K562 (cell line): ENCODE measurements at regions not wholly inside any gene's neighbourhood (a gene's known extent, or its start where the extent isn't known, plus 50 kb on each side); places are given as distances from the start of the nearest gene placed in this dataset.

Experiments
- ATAC-seq: fragments of 200-7000 bp; cut with Tn5 transposase; 3 replicates; pipeline ENCODE4 v1.9.1; 2020; ENCODE audit warnings: moderate library complexity
- BruUV-seq: library from RNA; stranded (reverse); fragments of 400-500 nt; replicated peaks from 2 replicates; lab custom pipeline; 2021; lab: Mats Ljungman, UMichigan
- CTCF ChIA-PET: fragments of 300-600 bp; formaldehyde crosslinking; extraction: SDS; loops from one replicate; lab custom pipeline; 2021; ENCODE audit warnings: low intra/inter-chr PET ratio; lab: Yijun Ruan, JAX
- POLR2A ChIA-PET: fragments of 300-600, 350-650 bp; sonication (Branson Sonifier 250); formaldehyde crosslinking; extraction: SDS; loops from one replicate; lab custom pipeline; 2021; ENCODE audit warnings: antibody characterized with exemption, inconsistent platforms; lab: Yijun Ruan, JAX
- DNase-seq, 4 experiments: peaks; one replicate each; pipeline versions ENCODE4 v3.0.0 to v3.0.0-alpha.2; 2011 to 2018; ENCODE audit warnings: low spot score in 3 of 4, mixed read lengths in 3 of 4; ENCODE audit errors: extremely low read depth in 1 of 4
- FAIRE-seq: peaks from 2 replicates; lab custom pipeline; 2011; peaks lifted over from hg19 to GRCh38; lab: Jason Lieb, UNC
- H2AFZ ChIP-seq: 2 replicates; pipeline ENCODE4 v1.6.0; 2011; ENCODE audit warnings: low read depth, low read length, control low read depth, inconsistent platforms
- H3K27ac ChIP-seq: fragments of 200-600 bp; 3 replicates; pipeline ENCODE4 v1.8.0; 2011; ENCODE audit warnings: low read depth, mild to moderate bottlenecking, control low read depth, inconsistent platforms, low read length, moderate library complexity, mixed read lengths; ENCODE audit errors: extremely low read depth
- H3K27me3 ChIP-seq, 2 experiments: fragments of 300-600 bp in 1 of 2; 2 replicates in 1 of 2; 3 replicates in 1 of 2; pipeline versions ENCODE4 v1.6.0 to v1.8.0; 2011; ENCODE audit warnings: inconsistent platforms in 2 of 2, low read length in 2 of 2, mild to moderate bottlenecking in 1 of 2, mixed read lengths in 1 of 2, moderate library complexity in 1 of 2; ENCODE audit not compliant: control insufficient read depth in 2 of 2, insufficient read depth in 2 of 2
- H3K36me3 ChIP-seq: fragments of 300-600 bp; 3 replicates; pipeline ENCODE4 v1.8.0; 2011; ENCODE audit warnings: mild to moderate bottlenecking, low read length, inconsistent platforms; ENCODE audit not compliant: control insufficient read depth, insufficient read depth
- H3K4me1 ChIP-seq, 2 experiments: fragments of 200-600 bp in 1 of 2; replicated peaks in 1 of 2; 2 replicates in 1 of 2; 3 replicates in 1 of 2; pipeline versions ENCODE4 v1.5.1 to v1.8.0; 2011; ENCODE audit warnings: inconsistent platforms in 2 of 2, low read length in 2 of 2, mild to moderate bottlenecking in 1 of 2, mixed read lengths in 1 of 2, moderate library complexity in 1 of 2; ENCODE audit not compliant: control insufficient read depth in 2 of 2, insufficient read depth in 2 of 2
- H3K4me2 ChIP-seq: 2 replicates; pipeline ENCODE4 v1.6.1; 2011; ENCODE audit warnings: low read length, control low read depth, inconsistent platforms, mixed read lengths; ENCODE audit not compliant: insufficient read depth
- H3K4me3 ChIP-seq: fragments of 200-600 bp; sonication (generic), shearing (Covaris generic); 2 replicates; pipeline ENCODE4 v1.5.1; 2016; ENCODE audit warnings: control low read depth, inconsistent platforms
- H3K79me2 ChIP-seq: fragments of 200-600 bp; 3 replicates; pipeline ENCODE4 v1.8.0; 2011; ENCODE audit warnings: low read length, inconsistent platforms; ENCODE audit not compliant: control insufficient read depth, insufficient read depth
- H3K9ac ChIP-seq, 2 experiments: 2 replicates each; pipeline versions ENCODE4 v1.6.0 to v1.6.1; 2011; ENCODE audit warnings: low read depth in 2 of 2, low read length in 2 of 2, control low read depth in 1 of 2, inconsistent platforms in 1 of 2, mild to moderate bottlenecking in 1 of 2, mixed read lengths in 1 of 2; ENCODE audit not compliant: insufficient read depth in 1 of 2
- H3K9me1 ChIP-seq: one replicate; pipeline ENCODE4 v1.6.0; 2011; ENCODE audit warnings: inconsistent platforms, mild to moderate bottlenecking, low read length, moderate library complexity; ENCODE audit not compliant: control insufficient read depth, insufficient read depth
- H3K9me3 ChIP-seq: replicated peaks from 2 replicates; pipeline ENCODE4 v1.5.1; 2011; ENCODE audit warnings: low read depth, low read length, inconsistent platforms; ENCODE audit not compliant: control insufficient read depth, insufficient read depth
- H4K20me1 ChIP-seq: replicated peaks from 2 replicates; pipeline ENCODE4 v1.6.1; 2011; ENCODE audit warnings: low read length, inconsistent platforms, mixed read lengths; ENCODE audit not compliant: control insufficient read depth, insufficient read depth
- CHCHD3 ChIP-seq: fragments of 250-450 bp; sonication (Bioruptor Pico); IDR thresholded peaks from 2 replicates; pipeline ENCODE4 v2.1.2; 2022; ENCODE audit warnings: mild to moderate bottlenecking
- EP400 ChIP-seq: fragments of 450-650 bp; IDR thresholded peaks from 2 replicates; pipeline ENCODE4 v1.6.1; 2017; ENCODE audit warnings: antibody characterized with exemption, mild to moderate bottlenecking, moderate library complexity
- MAZ ChIP-seq, 2 experiments: fragments of 450-650 bp in 1 of 2; sonication (generic) in 1 of 2; formaldehyde crosslinking; IDR thresholded peaks in 1 of 2; conservative IDR thresholded peaks in 1 of 2; 2 replicates each; pipeline versions ENCODE4 v1.4.0 to v1.5.0; 2020; ENCODE audit warnings: mild to moderate bottlenecking in 1 of 2, missing genetic modification reagents in 1 of 2
- MCM5 ChIP-seq: fragments of 450-650 bp; IDR thresholded peaks from 2 replicates; pipeline ENCODE4 v1.6.1; 2016; ENCODE audit warnings: low read depth
- MIER1 ChIP-seq: fragments of 450-650 bp; IDR thresholded peaks from 2 replicates; pipeline ENCODE4 v1.6.1; 2016; ENCODE audit warnings: antibody characterized with exemption, mild to moderate bottlenecking, low read depth
- RBM25 ChIP-seq: fragments of 200-400 bp; formaldehyde crosslinking; IDR thresholded peaks from 2 replicates; pipeline ENCODE4 v1.6.1; 2018; ENCODE audit warnings: low read length, low read depth, moderate library complexity; ENCODE audit not compliant: severe bottlenecking
- SUPT5H ChIP-seq: fragments of 450-650 bp; IDR thresholded peaks from 2 replicates; pipeline ENCODE4 v1.6.1; 2016
- WGBS: fragments of 100-300 bp; shearing (Covaris generic); methylation state at CpG from one replicate; pipeline ENCODE4 v1.1.6; 2016; ENCODE audit warnings: low coverage, mixed read lengths; ENCODE audit not compliant: insufficient coverage; ENCODE audit errors: missing lambda C conversion rate; 5-methylcytosine and 5-hydroxymethylcytosine counted together
- in situ Hi-C: fragments of 300-500 bp; cut with MboI; formaldehyde crosslinking; loops from 4 replicates; pipeline ENCODE4 v1.15.0; 2018; ENCODE audit warnings: inconsistent platforms, mixed read lengths
- intact Hi-C: fragments of 100-400 bp; cut with micrococcal nuclease; formaldehyde crosslinking; loops from 2 replicates; pipeline ENCODE4 v1.14.2; 2022
- TF ChIP-seq, protein P1 (sequence below): fragments of 200-600 bp; sonication (generic); IDR thresholded peaks from one replicate; pipeline ENCODE4 v1.6.1; 2012; ENCODE audit warnings: mild to moderate bottlenecking, low read depth, low read length, inconsistent platforms

- in situ Hi-C loops (no loop called here), intact Hi-C loops (no loop called here)
- ATAC-seq (no peak), FAIRE-seq (no peak), DNase-seq (no peak)
- ChIA-PET POLR2A (no interaction called here), CTCF (no interaction called here)
- H3K9me3 ChIP-seq: peaks cover 2% of the 10 kb centered on the region; the same call in 1 of the 2 replicates
- no TSS peak for BruUV-seq
- H2AFZ ChIP-seq: no peak overlapping the region
- no peak overlapping the region for H3K27ac ChIP-seq
- no peak overlapping the region for H3K4me3 ChIP-seq
- H3K4me2 ChIP-seq: no peak overlapping the region
- TF ChIP-seq MIER1 (no peak), MAZ (CRISPR knock-in tag; conservative IDR thresholded peaks at IDR 0.05 in 1 of 2, IDR thresholded peaks at IDR 0.05 in 1 of 2) (no peak), RBM25 (peak; percentile 75), SUPT5H (no peak), CHCHD3 (CRISPR knock-in tag) (no peak), MCM5 (no peak), EP400 (no peak)
- TF ChIP-seq, protein P1, sequence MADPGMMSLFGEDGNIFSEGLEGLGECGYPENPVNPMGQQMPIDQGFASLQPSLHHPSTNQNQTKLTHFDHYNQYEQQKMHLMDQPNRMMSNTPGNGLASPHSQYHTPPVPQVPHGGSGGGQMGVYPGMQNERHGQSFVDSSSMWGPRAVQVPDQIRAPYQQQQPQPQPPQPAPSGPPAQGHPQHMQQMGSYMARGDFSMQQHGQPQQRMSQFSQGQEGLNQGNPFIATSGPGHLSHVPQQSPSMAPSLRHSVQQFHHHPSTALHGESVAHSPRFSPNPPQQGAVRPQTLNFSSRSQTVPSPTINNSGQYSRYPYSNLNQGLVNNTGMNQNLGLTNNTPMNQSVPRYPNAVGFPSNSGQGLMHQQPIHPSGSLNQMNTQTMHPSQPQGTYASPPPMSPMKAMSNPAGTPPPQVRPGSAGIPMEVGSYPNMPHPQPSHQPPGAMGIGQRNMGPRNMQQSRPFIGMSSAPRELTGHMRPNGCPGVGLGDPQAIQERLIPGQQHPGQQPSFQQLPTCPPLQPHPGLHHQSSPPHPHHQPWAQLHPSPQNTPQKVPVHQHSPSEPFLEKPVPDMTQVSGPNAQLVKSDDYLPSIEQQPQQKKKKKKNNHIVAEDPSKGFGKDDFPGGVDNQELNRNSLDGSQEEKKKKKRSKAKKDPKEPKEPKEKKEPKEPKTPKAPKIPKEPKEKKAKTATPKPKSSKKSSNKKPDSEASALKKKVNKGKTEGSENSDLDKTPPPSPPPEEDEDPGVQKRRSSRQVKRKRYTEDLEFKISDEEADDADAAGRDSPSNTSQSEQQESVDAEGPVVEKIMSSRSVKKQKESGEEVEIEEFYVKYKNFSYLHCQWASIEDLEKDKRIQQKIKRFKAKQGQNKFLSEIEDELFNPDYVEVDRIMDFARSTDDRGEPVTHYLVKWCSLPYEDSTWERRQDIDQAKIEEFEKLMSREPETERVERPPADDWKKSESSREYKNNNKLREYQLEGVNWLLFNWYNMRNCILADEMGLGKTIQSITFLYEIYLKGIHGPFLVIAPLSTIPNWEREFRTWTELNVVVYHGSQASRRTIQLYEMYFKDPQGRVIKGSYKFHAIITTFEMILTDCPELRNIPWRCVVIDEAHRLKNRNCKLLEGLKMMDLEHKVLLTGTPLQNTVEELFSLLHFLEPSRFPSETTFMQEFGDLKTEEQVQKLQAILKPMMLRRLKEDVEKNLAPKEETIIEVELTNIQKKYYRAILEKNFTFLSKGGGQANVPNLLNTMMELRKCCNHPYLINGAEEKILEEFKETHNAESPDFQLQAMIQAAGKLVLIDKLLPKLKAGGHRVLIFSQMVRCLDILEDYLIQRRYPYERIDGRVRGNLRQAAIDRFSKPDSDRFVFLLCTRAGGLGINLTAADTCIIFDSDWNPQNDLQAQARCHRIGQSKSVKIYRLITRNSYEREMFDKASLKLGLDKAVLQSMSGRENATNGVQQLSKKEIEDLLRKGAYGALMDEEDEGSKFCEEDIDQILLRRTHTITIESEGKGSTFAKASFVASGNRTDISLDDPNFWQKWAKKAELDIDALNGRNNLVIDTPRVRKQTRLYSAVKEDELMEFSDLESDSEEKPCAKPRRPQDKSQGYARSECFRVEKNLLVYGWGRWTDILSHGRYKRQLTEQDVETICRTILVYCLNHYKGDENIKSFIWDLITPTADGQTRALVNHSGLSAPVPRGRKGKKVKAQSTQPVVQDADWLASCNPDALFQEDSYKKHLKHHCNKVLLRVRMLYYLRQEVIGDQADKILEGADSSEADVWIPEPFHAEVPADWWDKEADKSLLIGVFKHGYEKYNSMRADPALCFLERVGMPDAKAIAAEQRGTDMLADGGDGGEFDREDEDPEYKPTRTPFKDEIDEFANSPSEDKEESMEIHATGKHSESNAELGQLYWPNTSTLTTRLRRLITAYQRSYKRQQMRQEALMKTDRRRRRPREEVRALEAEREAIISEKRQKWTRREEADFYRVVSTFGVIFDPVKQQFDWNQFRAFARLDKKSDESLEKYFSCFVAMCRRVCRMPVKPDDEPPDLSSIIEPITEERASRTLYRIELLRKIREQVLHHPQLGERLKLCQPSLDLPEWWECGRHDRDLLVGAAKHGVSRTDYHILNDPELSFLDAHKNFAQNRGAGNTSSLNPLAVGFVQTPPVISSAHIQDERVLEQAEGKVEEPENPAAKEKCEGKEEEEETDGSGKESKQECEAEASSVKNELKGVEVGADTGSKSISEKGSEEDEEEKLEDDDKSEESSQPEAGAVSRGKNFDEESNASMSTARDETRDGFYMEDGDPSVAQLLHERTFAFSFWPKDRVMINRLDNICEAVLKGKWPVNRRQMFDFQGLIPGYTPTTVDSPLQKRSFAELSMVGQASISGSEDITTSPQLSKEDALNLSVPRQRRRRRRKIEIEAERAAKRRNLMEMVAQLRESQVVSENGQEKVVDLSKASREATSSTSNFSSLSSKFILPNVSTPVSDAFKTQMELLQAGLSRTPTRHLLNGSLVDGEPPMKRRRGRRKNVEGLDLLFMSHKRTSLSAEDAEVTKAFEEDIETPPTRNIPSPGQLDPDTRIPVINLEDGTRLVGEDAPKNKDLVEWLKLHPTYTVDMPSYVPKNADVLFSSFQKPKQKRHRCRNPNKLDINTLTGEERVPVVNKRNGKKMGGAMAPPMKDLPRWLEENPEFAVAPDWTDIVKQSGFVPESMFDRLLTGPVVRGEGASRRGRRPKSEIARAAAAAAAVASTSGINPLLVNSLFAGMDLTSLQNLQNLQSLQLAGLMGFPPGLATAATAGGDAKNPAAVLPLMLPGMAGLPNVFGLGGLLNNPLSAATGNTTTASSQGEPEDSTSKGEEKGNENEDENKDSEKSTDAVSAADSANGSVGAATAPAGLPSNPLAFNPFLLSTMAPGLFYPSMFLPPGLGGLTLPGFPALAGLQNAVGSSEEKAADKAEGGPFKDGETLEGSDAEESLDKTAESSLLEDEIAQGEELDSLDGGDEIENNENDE: no peak
- peaks cover 3 to 23% of the 10 kb centered on the region in 2 experiments; a peak in 4 of 5 replicates for H3K4me1 ChIP-seq
- no peak overlapping the region for H3K9ac ChIP-seq
- no peaks in the 10 kb centered on the region for H3K27me3 ChIP-seq
- WGBS: 29% methylated on average over 1 of the region's 1 CpG
- no peaks in the 10 kb centered on the region for H3K36me3 ChIP-seq
- no peaks in the 10 kb centered on the region for H4K20me1 ChIP-seq
- H3K79me2 ChIP-seq: no peaks in the 10 kb centered on the region
- H3K9me1 ChIP-seq: peaks cover under 1% of the 10 kb centered on the region
Measured at GRCh38 chr18:22663378-22663777, 245.7 kb upstream of the CTAGE1 start.
